WTC11 (cell line): ENCODE measurements at regions not wholly inside any gene's neighbourhood (a gene's known extent, or its start where the extent isn't known, plus 50 kb on each side); places are given as distances from the start of the nearest gene placed in this dataset.

Experiments used
- ATAC-seq: fragments of 200-7000 bp; cut with Tn5 transposase; 2 replicates; pipeline ENCODE4 v1.10.0; 2021; ENCODE audit warnings: mild to moderate bottlenecking, moderate library complexity
- CTCF ChIA-PET: fragments of 300-600 bp; sonication (Branson Sonifier 250); formaldehyde crosslinking; loops from one replicate; lab custom pipeline; 2021; ENCODE audit warnings: antibody characterized with exemption; lab: Charles Lee
- POLR2A ChIA-PET: fragments of 350-600 bp; sonication (Branson Sonifier 250); formaldehyde crosslinking; loops from one replicate; lab custom pipeline; 2021; ENCODE audit warnings: antibody characterized with exemption; lab: Charles Lee
- DNase-seq: peaks from one replicate; pipeline ENCODE4 v3.0.0; 2021; ENCODE audit warnings: low spot score
- H3K27ac Mint-ChIP-seq: 2 replicates; pipeline ENCODE4 v1.8.0; 2021; ENCODE audit warnings: mixed read lengths
- H3K27me3 Mint-ChIP-seq: 2 replicates; pipeline ENCODE4 v1.8.0; 2021; ENCODE audit warnings: low read depth, mild to moderate bottlenecking, moderate library complexity, mixed read lengths
- H3K36me3 Mint-ChIP-seq: 2 replicates; pipeline ENCODE4 v1.8.0; 2021; ENCODE audit warnings: mixed read lengths
- H3K4me1 Mint-ChIP-seq: 2 replicates; pipeline ENCODE4 v1.8.0; 2022; ENCODE audit warnings: mixed read lengths
- H3K4me3 Mint-ChIP-seq: 2 replicates; pipeline ENCODE4 v1.8.0; 2021; ENCODE audit warnings: mild to moderate bottlenecking, moderate library complexity, mixed read lengths
- H3K9me3 Mint-ChIP-seq: 2 replicates; pipeline ENCODE4 v1.8.0; 2021; ENCODE audit warnings: mixed read lengths
- CBFB ChIP-seq: sonication (generic); formaldehyde crosslinking; IDR thresholded peaks from 2 replicates; pipeline ENCODE4 v1.8.1; 2022; ENCODE audit warnings: mild to moderate bottlenecking, low read depth, missing genetic modification reagents
- CDX4 ChIP-seq: fragments of 250-450 bp; sonication (Bioruptor Pico); IDR thresholded peaks from 2 replicates; pipeline ENCODE4 v1.9.0; 2021; ENCODE audit warnings: moderate library complexity, mild to moderate bottlenecking, inconsistent platforms, borderline replicate concordance
- ETV6 ChIP-seq: sonication (generic); formaldehyde crosslinking; IDR thresholded peaks from 2 replicates; pipeline ENCODE4 v1.8.1; 2022; ENCODE audit warnings: mild to moderate bottlenecking, missing genetic modification reagents
- FOXJ3 ChIP-seq: sonication (generic); formaldehyde crosslinking; IDR thresholded peaks from 2 replicates; pipeline ENCODE4 v1.9.0; 2021; ENCODE audit warnings: missing genetic modification reagents, mild to moderate bottlenecking, borderline replicate concordance
- NR2C2 ChIP-seq: sonication (generic); formaldehyde crosslinking; IDR thresholded peaks from 2 replicates; pipeline ENCODE4 v1.8.0; 2022; ENCODE audit warnings: mild to moderate bottlenecking, missing genetic modification reagents
- RELA ChIP-seq: sonication (generic); formaldehyde crosslinking; IDR thresholded peaks from 2 replicates; pipeline ENCODE4 v1.8.1; 2022; ENCODE audit warnings: missing genetic modification reagents, mild to moderate bottlenecking, borderline replicate concordance
- SMAD4 ChIP-seq: sonication (generic); formaldehyde crosslinking; IDR thresholded peaks from 2 replicates; pipeline ENCODE4 v1.8.0; 2022; ENCODE audit warnings: mild to moderate bottlenecking, missing genetic modification reagents
- STAT6 ChIP-seq: sonication (generic); formaldehyde crosslinking; conservative IDR thresholded peaks from 2 replicates; pipeline ENCODE4 v1.8.1; 2023; ENCODE audit warnings: mild to moderate bottlenecking, low read depth, missing genetic modification reagents, moderate library complexity
- ZNF232 ChIP-seq: sonication (generic); formaldehyde crosslinking; IDR thresholded peaks from 2 replicates; pipeline ENCODE4 v1.8.0; 2022; ENCODE audit warnings: mild to moderate bottlenecking, missing genetic modification reagents
- ZNF423 ChIP-seq: fragments of 250-450 bp; sonication (Bioruptor Pico); IDR thresholded peaks from 2 replicates; pipeline ENCODE4 v2.1.2; 2022; ENCODE audit warnings: mild to moderate bottlenecking, moderate library complexity
- ZNF671 ChIP-seq: fragments of 250-450 bp; sonication (Bioruptor Pico); IDR thresholded peaks from 2 replicates; pipeline ENCODE4 v1.8.0; 2021; ENCODE audit warnings: mild to moderate bottlenecking
- ZSCAN18 ChIP-seq: fragments of 250-450 bp; sonication (Bioruptor Pico); IDR thresholded peaks from 2 replicates; pipeline ENCODE4 v2.1.2; 2022; ENCODE audit warnings: mild to moderate bottlenecking, moderate library complexity
- TF ChIP-seq, protein P1 (sequence below): sonication (generic); formaldehyde crosslinking; IDR thresholded peaks from 2 replicates; pipeline ENCODE4 v1.8.0; 2022; ENCODE audit warnings: mild to moderate bottlenecking, missing genetic modification reagents
- TF ChIP-seq, protein P2 (sequence below): sonication (generic); formaldehyde crosslinking; IDR thresholded peaks from 2 replicates; pipeline ENCODE4 v1.8.1; 2022; ENCODE audit warnings: mild to moderate bottlenecking, missing genetic modification reagents, moderate library complexity, borderline replicate concordance

DNA sequence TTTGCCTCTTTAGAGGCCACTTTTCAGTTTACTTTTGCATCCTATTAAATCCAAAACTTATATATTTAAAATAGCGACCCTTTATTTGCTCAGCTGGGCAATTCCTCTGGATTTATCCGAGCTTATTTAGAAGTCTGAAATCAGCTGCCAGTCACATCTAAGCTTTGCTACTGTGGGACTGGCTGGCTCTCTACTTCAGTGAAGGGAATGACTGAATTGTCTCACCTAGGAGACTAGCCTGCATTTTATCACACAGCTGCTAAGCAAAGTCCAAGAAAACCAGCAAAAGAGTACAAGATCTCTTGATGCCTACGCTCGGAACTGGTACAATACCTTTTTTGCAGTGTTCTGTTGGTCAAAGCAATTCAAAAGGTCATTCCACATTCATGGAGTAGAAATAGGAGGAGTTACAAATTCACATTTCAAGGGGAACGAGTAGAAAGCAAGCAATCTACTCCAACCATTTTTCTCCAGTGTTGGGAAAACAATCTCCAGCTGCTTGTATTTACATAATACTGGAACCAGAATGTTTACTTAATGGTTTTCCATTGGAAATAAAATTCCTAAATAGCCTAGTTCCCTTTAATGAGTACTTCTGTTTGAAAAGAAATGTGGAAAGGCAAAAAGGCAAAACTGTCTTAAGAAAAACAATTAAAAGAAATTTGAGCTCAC is 160.2 kb downstream of the MAGEB5 start (continued):
- no peak for TF ChIP-seq STAT6 (CRISPR knock-in tag)
- no peak for TF ChIP-seq ETV6
- TF ChIP-seq ZNF232: no peak
- no peak for TF ChIP-seq ZNF423 (CRISPR knock-in tag)
- TF ChIP-seq SMAD4 (CRISPR knock-in tag): no peak
- no peak for TF ChIP-seq ZSCAN18 (CRISPR knock-in tag)
- TF ChIP-seq NR2C2 (CRISPR knock-in tag): no peak
- TF ChIP-seq, protein P1, sequence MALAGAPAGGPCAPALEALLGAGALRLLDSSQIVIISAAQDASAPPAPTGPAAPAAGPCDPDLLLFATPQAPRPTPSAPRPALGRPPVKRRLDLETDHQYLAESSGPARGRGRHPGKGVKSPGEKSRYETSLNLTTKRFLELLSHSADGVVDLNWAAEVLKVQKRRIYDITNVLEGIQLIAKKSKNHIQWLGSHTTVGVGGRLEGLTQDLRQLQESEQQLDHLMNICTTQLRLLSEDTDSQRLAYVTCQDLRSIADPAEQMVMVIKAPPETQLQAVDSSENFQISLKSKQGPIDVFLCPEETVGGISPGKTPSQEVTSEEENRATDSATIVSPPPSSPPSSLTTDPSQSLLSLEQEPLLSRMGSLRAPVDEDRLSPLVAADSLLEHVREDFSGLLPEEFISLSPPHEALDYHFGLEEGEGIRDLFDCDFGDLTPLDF (CRISPR knock-in tag): no peak

DNA sequence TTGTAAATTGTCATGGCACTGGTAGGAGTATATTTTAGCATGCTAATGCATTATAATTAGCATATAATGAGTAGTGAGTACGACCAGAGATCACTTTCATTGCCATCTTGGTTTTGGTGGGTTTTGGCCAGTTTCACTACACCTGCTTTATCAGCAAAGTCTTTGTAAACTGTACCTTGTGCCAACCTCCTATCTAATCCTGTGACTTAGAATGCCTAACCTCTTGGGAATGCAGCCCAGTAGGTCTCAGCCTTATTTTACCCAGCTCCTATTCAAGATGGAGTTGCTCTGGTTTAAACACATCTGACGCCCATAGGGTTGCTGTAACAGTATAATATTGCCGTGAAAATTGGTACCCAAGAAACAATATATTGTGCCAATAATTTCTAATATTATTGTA is 159.4 kb downstream of the MAGEB5 start:
- DNase-seq: no peak
- Mint-ChIP-seq H3K36me3 (peaks cover 3% of the 10 kb centered on the region; the same call in 1 of the 2 replicates), H3K4me3 (no peak overlapping the region), H3K27me3 (peaks cover 2% of the 10 kb centered on the region; the same call in 1 of the 2 replicates), H3K4me1 (peaks cover 11% of the 10 kb centered on the region), H3K9me3 (peaks cover 8% of the 10 kb centered on the region; the same call in 1 of the 2 replicates), H3K27ac (no peak overlapping the region)
- TF ChIP-seq ZSCAN18 (CRISPR knock-in tag) (no peak), CDX4 (CRISPR knock-in tag) (no peak), FOXJ3 (CRISPR knock-in tag) (no peak)
- ATAC-seq: no peak
- CTCF ChIA-PET: no interaction called here
- POLR2A ChIA-PET: no interaction called here

DNA sequence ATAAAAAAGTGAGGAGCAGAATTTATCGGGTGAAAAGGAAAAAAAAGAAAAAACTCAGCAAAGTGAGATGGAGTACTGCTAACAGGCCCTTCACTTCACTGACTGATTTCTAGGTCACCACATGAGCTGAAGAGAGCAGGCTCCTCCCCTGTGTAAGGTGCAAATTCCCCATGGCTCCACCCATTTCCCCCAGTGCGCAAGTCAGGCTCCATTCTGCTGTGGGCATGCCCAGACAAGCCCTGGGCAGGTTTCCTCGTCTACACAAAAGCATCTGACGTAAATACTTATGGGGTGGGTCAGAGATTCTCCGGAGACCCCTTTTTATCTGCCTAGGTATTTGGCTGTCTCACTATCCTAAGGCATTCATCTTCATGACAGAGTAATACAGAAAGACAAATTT is 157.9 kb downstream of the MAGEB5 start:
- H3K36me3 Mint-ChIP-seq: peaks cover 7% of the 10 kb centered on the region
- H3K9me3 Mint-ChIP-seq: peaks cover 12% of the 10 kb centered on the region
- no peak for DNase-seq
- ATAC-seq: peak; percentile 36; the same call in 1 of the 2 replicates
- H3K27ac Mint-ChIP-seq: no peak overlapping the region
- H3K4me1 Mint-ChIP-seq: peaks cover 11% of the 10 kb centered on the region
- ChIA-PET POLR2A (no interaction called here), CTCF (no interaction called here)
- peaks cover 2% of the 10 kb centered on the region; the same call in 1 of the 2 replicates for H3K27me3 Mint-ChIP-seq
- H3K4me3 Mint-ChIP-seq: no peak overlapping the region
- TF ChIP-seq, protein P2, sequence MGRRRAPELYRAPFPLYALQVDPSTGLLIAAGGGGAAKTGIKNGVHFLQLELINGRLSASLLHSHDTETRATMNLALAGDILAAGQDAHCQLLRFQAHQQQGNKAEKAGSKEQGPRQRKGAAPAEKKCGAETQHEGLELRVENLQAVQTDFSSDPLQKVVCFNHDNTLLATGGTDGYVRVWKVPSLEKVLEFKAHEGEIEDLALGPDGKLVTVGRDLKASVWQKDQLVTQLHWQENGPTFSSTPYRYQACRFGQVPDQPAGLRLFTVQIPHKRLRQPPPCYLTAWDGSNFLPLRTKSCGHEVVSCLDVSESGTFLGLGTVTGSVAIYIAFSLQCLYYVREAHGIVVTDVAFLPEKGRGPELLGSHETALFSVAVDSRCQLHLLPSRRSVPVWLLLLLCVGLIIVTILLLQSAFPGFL (CRISPR knock-in tag): no peak
- TF ChIP-seq ZSCAN18 (CRISPR knock-in tag) (no peak), RELA (CRISPR knock-in tag) (no peak), FOXJ3 (CRISPR knock-in tag) (no peak), ZNF671 (CRISPR knock-in tag) (no peak), CDX4 (CRISPR knock-in tag) (no peak), STAT6 (CRISPR knock-in tag) (no peak), CBFB (CRISPR knock-in tag) (no peak), ZNF423 (CRISPR knock-in tag) (no peak)
